Suprapubic skin (tissue), 4 donors: ENCODE measurements at regions not wholly inside any gene's neighbourhood (a gene's known extent, or its start where the extent isn't known, plus 50 kb on each side); places are given as distances from the start of the nearest gene placed in this dataset.

ENCODE experiments used
- DNase-seq, 2 donors: peaks; one replicate each; pipeline ENCODE4 v3.0.0-alpha.2; 2019; ENCODE audit warnings: low spot score in 2 of 2
- H3K27ac ChIP-seq: fragments of 200-600 bp; sonication (generic); one replicate; pipeline ENCODE4 v1.5.1; 2019
- H3K27me3 ChIP-seq: fragments of 200-600 bp; sonication (generic); one replicate; pipeline ENCODE4 v1.5.1; 2019
- H3K36me3 ChIP-seq: fragments of 200-600 bp; sonication (generic); one replicate; pipeline ENCODE4 v1.5.1; 2019
- H3K4me1 ChIP-seq: fragments of 200-600 bp; sonication (generic); one replicate; pipeline ENCODE4 v1.5.1; 2019
- H3K4me3 ChIP-seq: fragments of 200-600 bp; sonication (generic); one replicate; pipeline ENCODE4 v1.5.1; 2019; ENCODE audit warnings: mild to moderate bottlenecking
- H3K9me3 ChIP-seq: fragments of 200-600 bp; sonication (generic); one replicate; pipeline ENCODE4 v1.5.1; 2019
- EP300 ChIP-seq: sonication (generic); formaldehyde crosslinking; IDR thresholded peaks from one replicate; pipeline ENCODE4 v1.6.1; 2017; ENCODE audit warnings: antibody characterized with exemption
- POLR2A ChIP-seq, 2 donors: fragments of 450-650 bp; IDR thresholded peaks; one replicate each; pipeline ENCODE4 v1.6.1; 2017; ENCODE audit warnings: antibody characterized with exemption in 2 of 2, mild to moderate bottlenecking in 2 of 2, moderate library complexity in 2 of 2
- POLR2AphosphoS5 ChIP-seq, 3 donors: sonication (generic); formaldehyde crosslinking; IDR thresholded peaks; one replicate each; pipeline ENCODE4 v1.6.1; 2017; ENCODE audit warnings: antibody characterized with exemption in 3 of 3
- WGBS: methylation state at CpG from one replicate; pipeline ENCODE4 v1.1.5; 2018; 5-methylcytosine and 5-hydroxymethylcytosine counted together
- TF ChIP-seq, protein P1 (sequence below), 2 donors: fragments of 200-600 bp in 1 of 2; fragments of 450-650 bp in 1 of 2; sonication (generic) in 1 of 2; IDR thresholded peaks; one replicate each; pipeline ENCODE4 v1.5.1; 2016 to 2019; ENCODE audit warnings: antibody characterized with exemption in 2 of 2, mild to moderate bottlenecking in 1 of 2, moderate library complexity in 1 of 2

DNA sequence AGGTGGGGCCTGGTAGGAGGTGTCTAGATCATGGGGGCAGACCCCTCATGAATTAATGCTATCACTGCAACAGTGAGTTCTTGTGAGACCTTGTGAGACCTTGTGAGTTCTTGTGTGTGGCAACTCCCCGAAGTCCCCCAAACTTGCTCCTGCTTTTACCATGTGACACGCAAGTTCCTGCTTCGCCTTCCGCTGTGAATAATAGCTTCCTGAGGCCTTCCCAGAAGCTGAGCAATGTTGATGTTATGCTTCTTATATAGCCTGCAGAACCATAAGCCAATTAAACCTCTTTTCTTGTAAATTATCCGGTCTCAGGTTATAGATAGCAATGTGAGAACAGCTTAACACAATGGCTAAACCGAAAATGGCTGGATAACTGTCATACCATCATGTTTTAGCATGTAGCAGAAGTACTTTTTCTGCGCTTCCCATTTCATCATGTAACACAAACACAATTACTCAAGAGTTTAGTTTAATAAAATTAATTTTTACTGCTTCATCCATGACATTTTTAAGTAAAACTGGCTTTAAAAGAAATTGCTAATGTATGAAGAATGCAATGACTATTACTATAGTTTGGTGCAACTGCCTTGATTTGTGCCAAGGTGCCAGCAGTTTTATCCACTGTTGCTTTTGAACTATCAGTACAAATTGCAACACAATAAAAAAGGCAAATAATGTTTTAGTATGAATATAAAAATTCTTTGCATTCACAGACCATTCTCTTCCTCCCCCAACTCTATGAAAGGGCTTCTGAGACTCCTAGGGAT is 87.7 kb upstream of the TMEM168 start:
- no peak for DNase-seq
- Histone ChIP-seq H3K4me1 (no peaks in the 10 kb centered on the region), H3K4me3 (no peak overlapping the region), H3K36me3 (no peaks in the 10 kb centered on the region), H3K27me3 (no peaks in the 10 kb centered on the region), H3K9me3 (no peaks in the 10 kb centered on the region), H3K27ac (no peak overlapping the region)
- 89% methylated on average over 7 of the region's 7 CpGs for WGBS
- no peak for TF ChIP-seq EP300
- TF ChIP-seq, protein P1, sequence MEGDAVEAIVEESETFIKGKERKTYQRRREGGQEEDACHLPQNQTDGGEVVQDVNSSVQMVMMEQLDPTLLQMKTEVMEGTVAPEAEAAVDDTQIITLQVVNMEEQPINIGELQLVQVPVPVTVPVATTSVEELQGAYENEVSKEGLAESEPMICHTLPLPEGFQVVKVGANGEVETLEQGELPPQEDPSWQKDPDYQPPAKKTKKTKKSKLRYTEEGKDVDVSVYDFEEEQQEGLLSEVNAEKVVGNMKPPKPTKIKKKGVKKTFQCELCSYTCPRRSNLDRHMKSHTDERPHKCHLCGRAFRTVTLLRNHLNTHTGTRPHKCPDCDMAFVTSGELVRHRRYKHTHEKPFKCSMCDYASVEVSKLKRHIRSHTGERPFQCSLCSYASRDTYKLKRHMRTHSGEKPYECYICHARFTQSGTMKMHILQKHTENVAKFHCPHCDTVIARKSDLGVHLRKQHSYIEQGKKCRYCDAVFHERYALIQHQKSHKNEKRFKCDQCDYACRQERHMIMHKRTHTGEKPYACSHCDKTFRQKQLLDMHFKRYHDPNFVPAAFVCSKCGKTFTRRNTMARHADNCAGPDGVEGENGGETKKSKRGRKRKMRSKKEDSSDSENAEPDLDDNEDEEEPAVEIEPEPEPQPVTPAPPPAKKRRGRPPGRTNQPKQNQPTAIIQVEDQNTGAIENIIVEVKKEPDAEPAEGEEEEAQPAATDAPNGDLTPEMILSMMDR (IDR thresholded peaks at IDR 0.05) = no peak

GRCh38 chr7:112876877-112877276 is 86.7 kb upstream of the TMEM168 start:
- 95% methylated on average over 1 of the region's 1 CpG for WGBS
- H3K4me1 ChIP-seq = no peaks in the 10 kb centered on the region
- no peaks in the 10 kb centered on the region for H3K27me3 ChIP-seq
- H3K9me3 ChIP-seq = no peaks in the 10 kb centered on the region
- TF ChIP-seq EP300 (no peak), POLR2AphosphoS5 (IDR thresholded peaks at IDR 0.05) (no peak), POLR2A (IDR thresholded peaks at IDR 0.05) (no peak)
- TF ChIP-seq, protein P1 (IDR thresholded peaks at IDR 0.05) = no peak
- H3K27ac ChIP-seq = no peak overlapping the region
- no peak for DNase-seq
- no peak overlapping the region for H3K4me3 ChIP-seq
- no peaks in the 10 kb centered on the region for H3K36me3 ChIP-seq

- no peak for TF ChIP-seq EP300
- no peak for TF ChIP-seq POLR2A (IDR thresholded peaks at IDR 0.05)
- TF ChIP-seq, protein P1 (IDR thresholded peaks at IDR 0.05) = no peak
- no peak for TF ChIP-seq POLR2AphosphoS5 (IDR thresholded peaks at IDR 0.05)
- H3K9me3 ChIP-seq = no peaks in the 10 kb centered on the region
- H3K36me3 ChIP-seq = no peaks in the 10 kb centered on the region
- H3K27me3 ChIP-seq = no peaks in the 10 kb centered on the region
- WGBS = 92% methylated on average over 4 of the region's 4 CpGs
- H3K4me1 ChIP-seq = no peaks in the 10 kb centered on the region
- no peak overlapping the region for H3K27ac ChIP-seq
- H3K4me3 ChIP-seq = no peak overlapping the region
- no peak for DNase-seq
Measured at GRCh38 chr7:112874909-112875308, 84.7 kb upstream of the TMEM168 start.

DNA sequence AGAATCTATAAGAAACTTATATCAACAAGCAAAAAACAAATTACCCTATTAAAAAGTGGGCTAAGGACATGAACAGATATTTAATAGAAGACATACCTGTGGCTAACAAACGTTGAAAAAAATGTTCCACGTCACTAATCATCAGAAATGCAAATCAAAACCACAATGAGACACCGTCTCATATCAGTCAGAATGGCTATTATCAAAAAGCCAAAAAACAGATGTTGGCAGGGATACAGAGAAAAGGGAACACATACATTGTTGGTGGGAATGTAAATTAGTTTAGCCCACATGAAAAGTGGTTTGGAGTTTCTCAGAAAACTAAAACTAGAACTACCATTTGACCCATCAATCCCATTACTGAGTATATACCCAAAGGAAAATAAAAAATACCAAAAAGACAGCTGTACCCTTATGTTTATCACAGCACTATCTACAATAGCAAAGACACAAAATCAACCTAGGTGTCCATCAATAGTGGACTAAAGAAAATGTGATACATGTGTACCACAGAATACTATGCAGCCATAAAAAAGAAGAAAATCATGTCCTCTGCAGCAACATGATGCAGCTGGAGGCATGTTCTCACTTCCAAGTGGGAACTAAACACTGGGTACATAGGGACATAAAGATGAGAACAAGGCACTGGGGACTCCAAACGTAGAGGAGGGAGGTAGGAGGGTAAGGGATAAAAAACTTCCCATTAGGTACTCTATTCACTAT is 83.8 kb upstream of the TMEM168 start:
- Histone ChIP-seq H3K27ac (no peak overlapping the region), H3K4me3 (no peak overlapping the region)
- no peak for DNase-seq

More for the DNA sequence above, 83.8 kb upstream of the TMEM168 start:
- Histone ChIP-seq H3K9me3 (no peaks in the 10 kb centered on the region), H3K27me3 (no peaks in the 10 kb centered on the region), H3K36me3 (no peaks in the 10 kb centered on the region), H3K4me1 (no peaks in the 10 kb centered on the region)
- TF ChIP-seq, protein P1 (IDR thresholded peaks at IDR 0.05) = no peak
- TF ChIP-seq POLR2AphosphoS5 (IDR thresholded peaks at IDR 0.05) = no peak
- TF ChIP-seq EP300 = no peak
- no peak for TF ChIP-seq POLR2A (IDR thresholded peaks at IDR 0.05)
- 75% methylated on average over 4 of the region's 4 CpGs for WGBS
